Neuron (in vitro differentiated cells): ENCODE measurements at regions not wholly inside any gene's neighbourhood (a gene's known extent, or its start where the extent isn't known, plus 50 kb on each side); places are given as distances from the start of the nearest gene placed in this dataset.

Experiments used
- H2AFZ ChIP-seq: one replicate; pipeline ENCODE4 v1.6.1; 2013; ENCODE audit warnings: low read depth, mild to moderate bottlenecking, inconsistent platforms, low read length, moderate library complexity
- H3K27me3 ChIP-seq: one replicate; pipeline ENCODE4 v1.6.1; 2013; ENCODE audit warnings: low read length; ENCODE audit not compliant: insufficient read depth
- H3K36me3 ChIP-seq: one replicate; pipeline ENCODE4 v1.6.1; 2013; ENCODE audit warnings: low read length; ENCODE audit not compliant: insufficient read depth
- H3K4me1 ChIP-seq: one replicate; pipeline ENCODE4 v1.6.1; 2013; ENCODE audit warnings: low read length; ENCODE audit not compliant: insufficient read depth
- H3K4me3 ChIP-seq: 2 replicates; pipeline ENCODE4 v1.5.1; 2013; ENCODE audit warnings: mild to moderate bottlenecking, low read length, moderate library complexity
- H3K9me3 ChIP-seq: one replicate; pipeline ENCODE4 v1.6.1; 2013; ENCODE audit warnings: low read length

DNA sequence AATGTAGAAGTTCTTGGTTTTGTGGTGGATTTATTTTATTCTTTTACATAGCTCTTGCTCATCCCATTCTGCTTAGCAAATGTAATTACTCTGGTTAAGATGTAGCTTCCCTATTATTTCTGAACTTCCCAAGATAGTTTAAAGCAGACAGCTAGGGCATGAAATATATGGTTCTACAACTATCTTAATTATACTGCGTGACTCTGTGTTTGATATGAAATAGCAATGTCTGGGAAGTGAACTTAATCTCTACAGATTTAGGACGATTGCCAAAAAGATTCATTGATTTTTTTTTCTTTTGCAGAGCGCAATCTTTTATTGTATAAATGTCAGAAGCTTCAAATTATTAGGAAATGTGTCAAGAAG, 529.3 kb upstream of the ZNF608 start:
- Histone ChIP-seq H3K27me3 (no peaks in the 10 kb centered on the region), H3K4me1 (peaks cover 39% of the 10 kb centered on the region), H3K36me3 (no peaks in the 10 kb centered on the region), H3K9me3 (no peaks in the 10 kb centered on the region), H3K4me3 (no peak overlapping the region), H2AFZ (no peak overlapping the region)

DNA sequence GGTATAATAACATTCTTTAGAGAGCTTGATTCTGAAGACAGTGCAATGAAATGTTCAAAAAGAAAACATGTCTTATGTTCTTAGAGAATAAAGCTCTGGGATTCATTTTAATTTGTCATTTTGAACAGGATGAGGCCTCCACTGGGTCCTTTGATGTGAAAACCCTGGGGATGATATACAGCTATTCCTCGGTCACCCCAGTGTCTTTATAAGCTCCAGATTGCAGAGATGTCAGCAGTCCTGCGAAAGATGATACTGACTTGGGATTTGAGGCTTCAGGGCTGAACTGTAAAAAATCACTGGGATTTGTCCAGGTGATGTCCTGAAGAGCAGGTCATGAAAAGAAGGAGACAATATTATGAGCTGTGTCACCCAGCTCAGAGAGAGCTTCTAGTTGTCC, 529.7 kb upstream of the ZNF608 start:
- peaks cover 39% of the 10 kb centered on the region for H3K4me1 ChIP-seq
- no peaks in the 10 kb centered on the region for H3K9me3 ChIP-seq
- no peak overlapping the region for H3K4me3 ChIP-seq
- H3K36me3 ChIP-seq, result no peaks in the 10 kb centered on the region
- no peaks in the 10 kb centered on the region for H3K27me3 ChIP-seq
- H2AFZ ChIP-seq, result no peak overlapping the region

DNA sequence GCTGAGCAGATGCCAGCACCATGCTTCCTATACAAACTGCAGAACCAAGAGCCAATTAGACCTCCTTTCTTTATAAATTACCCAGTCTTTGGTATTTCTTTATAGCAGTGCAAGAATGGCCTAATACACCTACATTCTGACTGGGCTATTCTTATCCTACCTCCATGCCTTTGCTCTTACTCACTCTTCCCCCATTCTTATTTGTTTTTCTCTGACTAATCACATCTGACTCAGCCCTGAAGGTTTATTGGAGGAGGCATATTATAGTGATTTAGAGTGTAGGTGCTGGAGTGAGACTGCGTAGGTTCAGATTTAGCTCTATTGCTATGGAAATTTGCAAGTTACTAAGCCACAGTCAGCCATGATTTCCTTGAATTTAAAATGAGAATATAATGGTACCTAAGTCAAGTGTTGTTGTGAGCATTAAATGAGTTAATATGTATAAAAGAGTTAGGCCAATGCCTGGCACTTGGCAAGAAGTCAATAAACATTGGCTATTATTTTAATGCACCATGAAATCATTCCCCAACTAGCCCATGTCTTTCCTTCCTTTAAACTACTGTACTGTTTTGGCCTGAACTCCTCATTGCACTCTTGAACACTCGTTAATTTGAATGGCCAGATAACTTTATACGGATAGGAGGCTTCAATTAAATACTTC, 531.2 kb upstream of the ZNF608 start:
- H3K36me3 ChIP-seq, result no peaks in the 10 kb centered on the region
- no peaks in the 10 kb centered on the region for H3K9me3 ChIP-seq
- H3K4me3 ChIP-seq, result no peak overlapping the region
- no peaks in the 10 kb centered on the region for H3K27me3 ChIP-seq
- H3K4me1 ChIP-seq, result peaks cover 44% of the 10 kb centered on the region
- no peak overlapping the region for H2AFZ ChIP-seq

DNA sequence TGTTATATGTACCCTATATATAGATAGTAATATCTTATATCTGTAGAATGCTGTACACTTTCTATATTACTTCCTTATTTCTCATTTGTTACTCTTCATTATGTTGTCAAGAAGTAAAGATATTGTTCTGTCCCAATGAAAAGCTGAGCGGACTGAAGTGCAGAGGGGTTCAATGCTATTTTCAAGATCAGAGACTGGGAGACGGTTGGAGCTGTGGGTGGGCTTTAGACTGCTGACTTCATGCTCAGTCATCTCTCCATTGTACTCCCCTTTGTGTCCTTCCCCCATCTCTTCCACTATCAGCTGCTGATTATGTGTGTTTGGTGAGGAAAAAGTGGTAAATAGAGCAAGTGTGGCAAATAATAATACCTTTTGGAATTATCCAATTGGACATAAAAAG, 532.3 kb upstream of the ZNF608 start:
- Histone ChIP-seq H3K36me3 (no peaks in the 10 kb centered on the region), H3K27me3 (no peaks in the 10 kb centered on the region), H3K4me1 (peaks cover 34% of the 10 kb centered on the region), H3K4me3 (no peak overlapping the region), H3K9me3 (no peaks in the 10 kb centered on the region), H2AFZ (no peak overlapping the region)

DNA sequence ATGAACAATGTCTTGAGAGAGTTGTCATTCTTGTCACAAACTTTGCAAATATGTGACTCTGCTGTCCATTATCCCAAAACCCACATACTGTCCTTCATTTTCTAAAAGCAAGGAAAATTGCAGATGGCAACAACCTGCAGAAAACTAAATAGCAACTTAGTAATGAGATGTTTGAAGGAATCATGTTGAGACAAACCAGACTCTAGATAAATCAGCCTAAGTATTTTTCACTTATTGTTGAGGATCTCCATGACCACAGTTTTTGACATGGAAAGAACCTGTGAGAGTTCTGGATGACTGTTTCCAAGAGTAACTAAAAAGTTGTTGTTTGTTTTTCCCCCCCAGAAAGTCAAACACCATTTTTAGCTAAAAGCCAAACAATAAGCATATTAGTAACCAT, 535.2 kb upstream of the ZNF608 start:
- no peaks in the 10 kb centered on the region for H3K36me3 ChIP-seq
- H3K4me1 ChIP-seq, result peaks cover 14% of the 10 kb centered on the region
- no peaks in the 10 kb centered on the region for H3K9me3 ChIP-seq
- H2AFZ ChIP-seq, result peak overlapping the region; percentile 33
- H3K4me3 ChIP-seq, result no peak overlapping the region
- no peaks in the 10 kb centered on the region for H3K27me3 ChIP-seq

DNA sequence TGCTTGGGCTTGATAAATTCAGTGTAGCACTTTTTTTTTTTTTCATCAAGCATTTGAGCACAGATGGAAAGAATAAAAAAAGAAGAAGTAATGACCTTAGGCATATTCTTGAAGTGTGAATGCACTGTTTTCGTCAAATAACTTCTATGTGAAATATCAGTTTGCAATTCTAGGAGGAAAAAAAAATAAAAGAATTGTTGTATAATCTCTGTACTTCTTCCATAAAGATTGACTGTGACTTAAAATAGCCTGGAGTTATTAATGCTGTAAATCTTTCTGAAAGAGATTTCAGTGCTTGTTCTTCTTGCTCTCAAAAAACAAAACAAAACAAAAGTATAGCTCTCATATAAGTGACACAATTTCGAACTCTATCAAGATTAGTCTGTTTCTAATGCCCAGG, 536.9 kb upstream of the ZNF608 start:
- Histone ChIP-seq H3K4me3 (no peak overlapping the region), H3K9me3 (no peaks in the 10 kb centered on the region), H3K4me1 (peaks cover 11% of the 10 kb centered on the region), H3K36me3 (no peaks in the 10 kb centered on the region), H3K27me3 (no peaks in the 10 kb centered on the region), H2AFZ (no peak overlapping the region)

DNA sequence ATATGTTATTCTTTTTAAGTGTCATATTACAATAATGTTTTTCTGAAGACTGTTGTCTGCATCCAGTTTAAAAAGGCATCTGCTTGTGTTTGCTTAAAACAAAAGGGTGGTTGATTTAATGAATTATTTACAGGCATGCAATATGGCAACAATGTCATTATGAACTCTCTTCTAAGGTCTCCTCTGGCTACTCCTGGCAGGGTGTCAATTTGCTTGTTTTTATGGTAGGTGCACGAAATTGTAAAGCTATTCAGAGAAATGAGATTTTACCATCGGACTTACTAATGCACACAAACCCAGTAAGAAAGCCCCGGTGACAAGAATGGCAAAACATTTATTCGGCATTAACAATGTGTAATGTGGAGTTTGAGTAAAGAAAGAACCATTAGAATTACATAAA, 539.8 kb upstream of the ZNF608 start:
- Histone ChIP-seq H3K4me1 (peaks cover 8% of the 10 kb centered on the region), H2AFZ (no peak overlapping the region), H3K9me3 (no peaks in the 10 kb centered on the region), H3K4me3 (no peak overlapping the region), H3K36me3 (no peaks in the 10 kb centered on the region), H3K27me3 (no peaks in the 10 kb centered on the region)

DNA sequence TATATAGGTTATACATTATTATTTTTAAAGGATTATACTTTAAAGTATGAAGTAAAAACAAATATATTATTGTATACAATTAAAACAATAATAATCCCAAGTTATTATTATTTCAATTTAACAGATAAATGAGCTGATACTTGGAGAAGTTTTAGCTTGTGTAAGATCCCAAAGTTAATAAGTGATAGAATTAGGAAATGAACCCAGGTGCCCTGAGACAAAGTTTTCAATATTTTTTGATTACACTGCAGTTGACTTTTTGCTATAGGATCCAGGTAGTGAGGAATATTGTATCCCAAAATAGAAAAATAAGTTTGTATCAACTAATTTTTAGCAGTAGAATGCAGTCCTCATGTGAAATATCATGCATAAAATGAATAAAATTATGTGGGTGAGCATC, 543.2 kb upstream of the ZNF608 start:
- Histone ChIP-seq H3K4me3 (no peak overlapping the region), H3K4me1 (peaks cover 3% of the 10 kb centered on the region), H3K27me3 (no peaks in the 10 kb centered on the region), H2AFZ (no peak overlapping the region), H3K9me3 (no peaks in the 10 kb centered on the region), H3K36me3 (no peaks in the 10 kb centered on the region)

DNA sequence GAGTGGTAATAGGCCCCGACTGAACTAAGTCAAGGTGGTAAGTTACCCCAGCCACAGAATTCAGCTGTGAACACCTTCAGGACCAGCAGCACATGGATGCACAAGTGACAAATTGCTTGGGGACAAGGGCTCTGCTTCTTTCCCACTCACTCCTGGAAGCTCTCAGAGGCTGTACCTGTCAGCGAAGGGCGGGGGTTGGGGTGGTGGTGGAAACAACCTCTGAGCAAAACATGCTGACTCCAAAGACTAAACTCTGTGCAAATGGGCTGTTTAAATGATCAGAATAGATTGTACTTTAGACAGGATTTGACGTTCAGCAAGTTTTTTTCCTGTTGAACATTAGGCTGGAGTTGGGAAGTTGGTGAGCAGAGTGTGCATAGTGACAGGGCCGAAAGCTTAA, 544.5 kb upstream of the ZNF608 start:
- H3K36me3 ChIP-seq, result no peaks in the 10 kb centered on the region
- no peak overlapping the region for H3K4me3 ChIP-seq
- no peak overlapping the region for H2AFZ ChIP-seq
- no peaks in the 10 kb centered on the region for H3K9me3 ChIP-seq
- no peaks in the 10 kb centered on the region for H3K27me3 ChIP-seq
- peaks cover 3% of the 10 kb centered on the region for H3K4me1 ChIP-seq

DNA sequence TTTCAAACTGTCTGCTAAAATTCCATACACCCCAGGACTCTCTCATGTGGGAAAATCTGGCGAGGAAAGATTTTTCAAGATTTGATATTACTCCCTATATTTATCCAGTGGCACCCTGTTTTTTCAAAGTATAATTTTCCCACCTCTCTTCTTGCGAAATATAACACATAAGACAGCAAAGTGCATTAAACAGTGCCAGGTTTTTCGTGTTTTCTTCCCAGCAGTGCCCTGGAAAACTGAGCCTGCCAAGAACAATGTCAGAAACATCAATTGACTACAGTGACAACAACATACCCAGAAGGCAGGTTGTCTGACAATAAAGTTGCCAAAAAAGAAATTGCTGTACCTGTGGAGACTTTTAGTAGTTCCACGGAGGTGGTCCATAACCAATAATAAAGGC, 545.0 kb upstream of the ZNF608 start:
- Histone ChIP-seq H3K4me3 (no peak overlapping the region), H3K9me3 (no peaks in the 10 kb centered on the region), H2AFZ (no peak overlapping the region), H3K36me3 (no peaks in the 10 kb centered on the region), H3K4me1 (peaks cover 3% of the 10 kb centered on the region), H3K27me3 (no peaks in the 10 kb centered on the region)

DNA sequence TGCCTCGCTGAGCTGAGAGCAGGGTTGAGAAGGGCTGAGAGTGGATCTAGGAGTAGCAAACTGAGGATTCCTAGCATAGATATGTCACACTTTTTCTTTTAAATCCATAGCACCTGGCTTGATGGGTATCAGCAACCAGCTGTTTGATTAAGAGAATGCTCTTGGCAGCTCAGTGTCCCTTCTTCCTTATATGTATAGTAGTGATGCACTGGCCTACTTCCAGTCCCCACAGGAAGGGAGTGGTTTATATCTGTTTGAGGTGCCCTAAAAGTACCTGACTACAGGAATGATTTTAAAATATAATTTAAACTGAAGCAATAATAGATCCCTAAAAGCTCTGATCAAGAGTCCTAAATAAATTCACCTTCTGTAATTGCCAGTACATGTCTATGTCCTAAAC, 546.8 kb upstream of the ZNF608 start:
- H3K9me3 ChIP-seq, result no peaks in the 10 kb centered on the region
- peaks cover 6% of the 10 kb centered on the region for H3K4me1 ChIP-seq
- H3K4me3 ChIP-seq, result no peak overlapping the region
- H2AFZ ChIP-seq, result no peak overlapping the region
- H3K36me3 ChIP-seq, result no peaks in the 10 kb centered on the region
- no peaks in the 10 kb centered on the region for H3K27me3 ChIP-seq

DNA sequence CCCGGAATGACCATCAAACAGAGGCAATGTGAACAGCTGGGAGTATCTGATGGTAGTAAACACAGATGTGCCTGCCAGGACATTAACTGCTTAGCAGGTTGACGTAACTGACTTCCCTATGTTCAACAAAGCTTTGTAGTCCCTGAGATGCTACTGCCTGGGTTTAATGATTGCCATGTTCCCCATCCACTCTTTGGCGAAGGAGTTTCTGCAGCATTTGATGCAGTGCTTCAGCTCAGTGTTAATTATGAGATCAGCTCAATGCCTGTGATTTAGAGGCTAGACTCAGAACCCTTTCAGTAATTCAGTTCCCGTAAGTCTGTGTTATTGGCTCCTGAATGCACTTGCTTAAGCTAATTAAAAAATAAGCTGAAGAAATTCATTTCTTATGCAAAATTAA, 547.3 kb upstream of the ZNF608 start:
- Histone ChIP-seq H2AFZ (no peak overlapping the region), H3K36me3 (no peaks in the 10 kb centered on the region), H3K4me1 (peaks cover 10% of the 10 kb centered on the region), H3K9me3 (no peaks in the 10 kb centered on the region), H3K4me3 (no peak overlapping the region), H3K27me3 (no peaks in the 10 kb centered on the region)

DNA sequence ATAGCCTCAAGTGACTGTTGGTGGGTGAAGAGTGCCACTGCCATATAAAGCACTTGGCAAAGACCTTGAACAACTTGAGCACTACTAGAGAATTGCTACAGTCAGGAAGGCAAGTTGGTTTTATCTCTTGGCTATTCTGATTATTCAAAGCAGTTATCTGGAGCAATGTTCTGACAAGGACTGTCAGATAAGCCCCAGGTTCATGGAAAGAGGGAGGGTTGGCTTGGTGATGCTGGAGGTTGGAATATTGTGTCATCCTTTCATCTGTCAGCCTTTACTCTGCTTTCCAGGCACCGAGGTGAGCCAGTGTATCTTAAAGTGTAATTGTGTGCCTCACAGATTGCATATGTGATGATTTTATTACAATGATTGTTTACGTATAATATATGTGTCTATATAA, 548.4 kb upstream of the ZNF608 start:
- H3K36me3 ChIP-seq, result no peaks in the 10 kb centered on the region
- no peaks in the 10 kb centered on the region for H3K9me3 ChIP-seq
- no peaks in the 10 kb centered on the region for H3K27me3 ChIP-seq
- H2AFZ ChIP-seq, result no peak overlapping the region
- peaks cover 9% of the 10 kb centered on the region for H3K4me1 ChIP-seq
- no peak overlapping the region for H3K4me3 ChIP-seq

DNA sequence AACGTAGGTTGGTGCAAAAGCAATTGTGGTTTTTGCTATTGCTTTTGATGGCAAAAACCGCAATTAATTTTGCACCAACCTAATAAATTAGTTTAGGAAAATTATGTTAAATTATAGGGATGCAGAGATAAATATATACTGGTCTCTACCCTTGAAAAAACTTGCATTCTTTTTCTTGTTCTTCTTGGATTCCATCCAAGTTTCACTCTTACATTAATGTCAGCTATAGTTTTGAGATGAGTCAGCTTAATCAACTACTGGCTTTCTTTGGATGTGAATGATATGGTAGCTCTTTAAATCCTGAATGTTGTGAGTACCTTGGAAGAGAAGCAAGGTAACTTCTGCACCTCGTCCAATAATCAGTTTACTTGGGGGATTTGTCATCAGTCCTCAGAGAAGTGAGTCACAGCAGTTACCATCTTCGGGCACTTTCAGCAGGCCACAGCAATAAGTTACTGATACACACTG, 549.0 kb upstream of the ZNF608 start:
- Histone ChIP-seq H3K4me3 (no peak overlapping the region), H3K36me3 (no peaks in the 10 kb centered on the region), H2AFZ (no peak overlapping the region), H3K4me1 (peaks cover 9% of the 10 kb centered on the region), H3K27me3 (no peaks in the 10 kb centered on the region), H3K9me3 (no peaks in the 10 kb centered on the region)
